GM18858 (cell line): ENCODE measurements at regions not wholly inside any gene's neighbourhood (a gene's known extent, or its start where the extent isn't known, plus 50 kb on each side); places are given as distances from the start of the nearest gene placed in this dataset.
"Not testable (repeated sequence)": the region's sequence is repeated elsewhere in the genome, so short reads cannot be mapped to it uniquely, and the experiment has no call there.

Experiments
- ATAC-seq: cut with Tn5 transposase; IDR thresholded peaks from one replicate; pipeline ENCODE4 v1.9.1; 2021; ENCODE audit not compliant: unreplicated experiment

GRCh38 chr4:114034189-114034588, 54.7 kb upstream of the ARSJ start:
- no peak for ATAC-seq

GRCh38 chr4:114036426-114036825, 57.0 kb upstream of the ARSJ start:
- no peak for ATAC-seq

GRCh38 chr4:114036864-114037263, 57.4 kb upstream of the ARSJ start:
- ATAC-seq: no peak

GRCh38 chr4:114037988-114038387, 58.5 kb upstream of the ARSJ start:
- ATAC-seq: no peak

- ATAC-seq: no peak
Measured at GRCh38 chr4:114038762-114039387, 59.4 kb upstream of the ARSJ start.

- peak; percentile 88 for ATAC-seq
Measured at GRCh38 chr4:114040319-114041116, 61.1 kb upstream of the ARSJ start.

GRCh38 chr4:114041117-114041475, 61.6 kb upstream of the ARSJ start:
- no peak for ATAC-seq

GRCh38 chr4:114043116-114043515, 63.7 kb upstream of the ARSJ start:
- no peak for ATAC-seq

- not testable (repeated sequence) for ATAC-seq
Measured at GRCh38 chr4:114044351-114044750, 64.9 kb upstream of the ARSJ start.

- no peak for ATAC-seq
Measured at GRCh38 chr4:114046331-114046730, 66.9 kb upstream of the ARSJ start.

- ATAC-seq: not testable (repeated sequence)
Measured at GRCh38 chr4:114048154-114048553, 68.7 kb upstream of the ARSJ start.

- ATAC-seq: no peak
Measured at GRCh38 chr4:114052227-114052626, 72.8 kb upstream of the ARSJ start.

- no peak for ATAC-seq
Measured at GRCh38 chr4:114056599-114056998, 77.2 kb upstream of the ARSJ start.

GRCh38 chr4:114057746-114058145, 78.3 kb upstream of the ARSJ start:
- ATAC-seq: no peak

GRCh38 chr4:114062499-114062898, 83.1 kb upstream of the ARSJ start:
- no peak for ATAC-seq

GRCh38 chr4:114072781-114073180, 93.3 kb upstream of the ARSJ start:
- no peak for ATAC-seq

GRCh38 chr4:114076899-114077570, 97.6 kb upstream of the ARSJ start:
- ATAC-seq: no peak

GRCh38 chr4:114077610-114078009, 98.2 kb upstream of the ARSJ start:
- no peak for ATAC-seq

- no peak for ATAC-seq
Measured at GRCh38 chr4:114078636-114079035, 99.2 kb upstream of the ARSJ start.

GRCh38 chr4:114081783-114082182, 102.3 kb upstream of the ARSJ start:
- no peak for ATAC-seq

- no peak for ATAC-seq
Measured at GRCh38 chr4:114082348-114082747, 102.9 kb upstream of the ARSJ start.
